GM12878 (cell line): ENCODE measurements at regions not wholly inside any gene's neighbourhood (a gene's known extent, or its start where the extent isn't known, plus 50 kb on each side); places are given as distances from the start of the nearest gene placed in this dataset.

Experiments
- ATAC-seq: fragments of 200-7000 bp; cut with Tn5 transposase; 3 replicates; pipeline ENCODE4 v1.9.1; 2020; ENCODE audit warnings: mild to moderate bottlenecking, moderate library complexity
- BruUV-seq: library from RNA; stranded (reverse); fragments of 400-500 nt; replicated peaks from 2 replicates; lab custom pipeline; 2021; lab: Mats Ljungman, UMichigan
- CTCF ChIA-PET: fragments of 300-600 bp; sonication (Branson Sonifier 250); formaldehyde crosslinking; extraction: SDS; loops from one replicate; lab custom pipeline; 2021; ENCODE audit warnings: inconsistent platforms; lab: Yijun Ruan, JAX
- POLR2A ChIA-PET: fragments of 350-600 bp; formaldehyde crosslinking; extraction: SDS; loops from one replicate; lab custom pipeline; 2021; ENCODE audit warnings: inconsistent platforms; lab: Charles Lee
- RAD21 ChIA-PET: fragments of 300-600 bp; sonication (Branson Sonifier 250); formaldehyde crosslinking; loops from one replicate; lab custom pipeline; 2023; ENCODE audit warnings: antibody characterized with exemption; ENCODE audit not compliant: unreplicated experiment; lab: Charles Lee
- SMC1A ChIA-PET: fragments of 300-600 bp; sonication (Branson Sonifier 250); formaldehyde crosslinking; loops from one replicate; lab custom pipeline; 2023; ENCODE audit not compliant: unreplicated experiment, uncharacterized antibody; lab: Charles Lee
- DNase-seq: peaks from one replicate; pipeline ENCODE4 v3.0.0-alpha.2; 2011; ENCODE audit warnings: low read depth, low spot score
- FAIRE-seq: peaks from 3 replicates; lab custom pipeline; 2011; peaks lifted over from hg19 to GRCh38; lab: Jason Lieb, UNC
- H2AFZ ChIP-seq: 2 replicates; pipeline ENCODE4 v1.6.0; 2011; ENCODE audit warnings: low read depth, low read length, control low read depth; ENCODE audit not compliant: control insufficient read depth
- H3K27ac ChIP-seq: 2 replicates; pipeline ENCODE4 v1.5.1; 2011; ENCODE audit warnings: control low read depth; ENCODE audit not compliant: control insufficient read depth, insufficient read depth
- H3K27me3 ChIP-seq, 2 experiments: replicated peaks in 1 of 2; 2 replicates each; pipeline versions ENCODE4 v1.6.0 to v1.6.1; 2011; ENCODE audit warnings: low read length in 1 of 2; ENCODE audit not compliant: control insufficient read depth in 2 of 2, insufficient read depth in 2 of 2
- H3K36me3 ChIP-seq, 2 experiments: 2 replicates each; pipeline ENCODE4 v1.5.1; 2011; ENCODE audit warnings: low read length in 1 of 2; ENCODE audit not compliant: control insufficient read depth in 2 of 2, insufficient read depth in 2 of 2
- H3K4me1 ChIP-seq: 2 replicates; pipeline ENCODE4 v1.6.1; 2011; ENCODE audit warnings: mild to moderate bottlenecking, low read length, moderate library complexity, mixed read lengths; ENCODE audit not compliant: control insufficient read depth, insufficient read depth
- H3K4me2 ChIP-seq: 2 replicates; pipeline ENCODE4 v1.6.0; 2011; ENCODE audit warnings: control low read depth; ENCODE audit not compliant: control insufficient read depth, insufficient read depth
- H3K4me3 ChIP-seq: fragments of 200-600 bp; sonication (generic); 2 replicates; pipeline ENCODE4 v1.5.1; 2016
- H3K79me2 ChIP-seq: 2 replicates; pipeline ENCODE4 v1.6.0; 2011; ENCODE audit warnings: low read length; ENCODE audit not compliant: control insufficient read depth, insufficient read depth
- H3K9ac ChIP-seq: 2 replicates; pipeline ENCODE4 v1.8.0; 2011; ENCODE audit warnings: low read length, control low read depth, mixed read lengths; ENCODE audit not compliant: control insufficient read depth, insufficient read depth
- H3K9me3 ChIP-seq: replicated peaks from 3 replicates; pipeline ENCODE4 v1.5.1; 2011; ENCODE audit warnings: mild to moderate bottlenecking, low read length; ENCODE audit not compliant: control insufficient read depth, insufficient read depth
- H4K20me1 ChIP-seq: 2 replicates; pipeline ENCODE4 v1.6.0; 2011; ENCODE audit not compliant: control insufficient read depth, insufficient read depth
- BCLAF1 ChIP-seq: fragments of 450-650 bp; IDR thresholded peaks from 2 replicates; pipeline ENCODE4 v1.6.1; 2017; ENCODE audit warnings: antibody characterized with exemption, mild to moderate bottlenecking, moderate library complexity
- E2F8 ChIP-seq: fragments of 450-650 bp; IDR thresholded peaks from 2 replicates; pipeline ENCODE4 v1.6.1; 2018; ENCODE audit warnings: mild to moderate bottlenecking, low read depth, moderate library complexity; ENCODE audit not compliant: partially characterized antibody
- ETV6 ChIP-seq, 2 experiments: fragments of 450-650 bp in 1 of 2; IDR thresholded peaks in 1 of 2; conservative IDR thresholded peaks in 1 of 2; 2 replicates each; pipeline ENCODE4 v1.6.1; 2014; ENCODE audit warnings: antibody characterized with exemption in 1 of 2, borderline replicate concordance in 1 of 2, low read depth in 1 of 2, mild to moderate bottlenecking in 1 of 2, moderate library complexity in 1 of 2
- EZH2 ChIP-seq: IDR thresholded peaks from 2 replicates; pipeline ENCODE4 v1.6.1; 2012; ENCODE audit warnings: low read depth, mild to moderate bottlenecking, control low read depth, inconsistent platforms, low read length, borderline replicate concordance; ENCODE audit not compliant: control insufficient read depth
- IKZF1 ChIP-seq: fragments of 450-650 bp; conservative IDR thresholded peaks from 2 replicates; pipeline ENCODE4 v1.6.1; 2017; ENCODE audit warnings: antibody characterized with exemption, mild to moderate bottlenecking
- MTA3 ChIP-seq: IDR thresholded peaks from 2 replicates; pipeline ENCODE4 v1.6.1; 2012; ENCODE audit warnings: low read length, inconsistent platforms, borderline replicate concordance
- NR2C1 ChIP-seq: fragments of 450-650 bp; IDR thresholded peaks from 2 replicates; pipeline ENCODE4 v1.6.1; 2017; ENCODE audit warnings: antibody characterized with exemption, mild to moderate bottlenecking, moderate library complexity
- NRF1 ChIP-seq: conservative IDR thresholded peaks from 2 replicates; pipeline ENCODE4 v1.6.1; 2011; ENCODE audit warnings: mild to moderate bottlenecking, low read depth, low read length, improper control_type of control experiment
- POLR2AphosphoS5 ChIP-seq: IDR thresholded peaks from 2 replicates; pipeline ENCODE4 v1.6.1; 2011; ENCODE audit warnings: mild to moderate bottlenecking, low read length, inconsistent platforms
- RAD51 ChIP-seq: fragments of 450-650 bp; IDR thresholded peaks from 2 replicates; pipeline ENCODE4 v1.6.1; 2016; ENCODE audit warnings: moderate library complexity, mild to moderate bottlenecking, inconsistent platforms
- TCF12 ChIP-seq: IDR thresholded peaks from 2 replicates; pipeline ENCODE4 v1.6.1; 2011; ENCODE audit warnings: low read depth, mild to moderate bottlenecking, low read length
- TCF7 ChIP-seq: IDR thresholded peaks from 2 replicates; pipeline ENCODE4 v1.6.1; 2014; ENCODE audit warnings: antibody characterized with exemption, borderline replicate concordance
- USF1 ChIP-seq: IDR thresholded peaks from 2 replicates; pipeline ENCODE4 v1.6.1; 2011; ENCODE audit warnings: borderline replicate concordance, low read depth, mild to moderate bottlenecking, moderate library complexity, mixed read lengths, low read length; ENCODE audit not compliant: insufficient read depth; ENCODE audit errors: extremely low read length
- WRNIP1 ChIP-seq: IDR thresholded peaks from 2 replicates; pipeline ENCODE4 v1.6.1; 2011; ENCODE audit warnings: low read depth, low read length, improper control_type of control experiment, borderline replicate concordance
- ZNF687 ChIP-seq: fragments of 450-650 bp; IDR thresholded peaks from 2 replicates; pipeline ENCODE4 v1.6.1; 2017; ENCODE audit warnings: mild to moderate bottlenecking, moderate library complexity
- in situ Hi-C: fragments of 300-500 bp; cut with MboI; formaldehyde crosslinking; loops from 9 replicates; pipeline ENCODE4 v1.14.3; 2018; ENCODE audit warnings: mixed read lengths
- intact Hi-C: fragments of 100-400 bp; cut with micrococcal nuclease; formaldehyde crosslinking; loops from one replicate; pipeline ENCODE4 v1.14.2; 2022; ENCODE audit not compliant: unreplicated experiment

GRCh38 chr13:47299304-47299703 lies 402.5 kb upstream of the HTR2A start:
- no peak overlapping the region for H3K4me2 ChIP-seq
- no peak overlapping the region for H3K9ac ChIP-seq
- no peaks in the 10 kb centered on the region for H3K79me2 ChIP-seq
- FAIRE-seq: no peak
- CTCF ChIA-PET: no interaction called here
- TF ChIP-seq RAD51 (no peak), TCF12 (no peak), USF1 (no peak), BCLAF1 (no peak), E2F8 (no peak), TCF7 (no peak), POLR2AphosphoS5 (no peak), NR2C1 (no peak), NRF1 (no peak), MTA3 (no peak), IKZF1 (no peak), ETV6 (conservative IDR thresholded peaks at IDR 0.05 in 1 of 2, IDR thresholded peaks at IDR 0.05 in 1 of 2; ENCODE audit: borderline replicate concordance in 1 of 2, low read depth in 1 of 2) (no peak), WRNIP1 (no peak), ZNF687 (no peak), EZH2 (no peak)
- ATAC-seq: no peak
- no peak for DNase-seq
- no peak overlapping the region for H2AFZ ChIP-seq
- no peaks in the 10 kb centered on the region for H3K4me1 ChIP-seq
- no peaks in the 10 kb centered on the region for H4K20me1 ChIP-seq
- SMC1A ChIA-PET: no interaction called here
- H3K9me3 ChIP-seq: no peaks in the 10 kb centered on the region
- no peaks in the 10 kb centered on the region for H3K27me3 ChIP-seq
- H3K27ac ChIP-seq: no peak overlapping the region
- no peaks in the 10 kb centered on the region for H3K36me3 ChIP-seq
- BruUV-seq: no TSS peak
- RAD21 ChIA-PET: no interaction called here
- in situ Hi-C loops (no loop called here), intact Hi-C loops (no loop called here)
- POLR2A ChIA-PET: no interaction called here
- no peak overlapping the region for H3K4me3 ChIP-seq
